ENCODE measurements at regions not wholly inside any gene's neighbourhood (a gene's known extent, or its start where the extent isn't known, plus 50 kb on each side); places are given as distances from the start of the nearest gene placed in this dataset.

GRCh38 chr4:156596026-156596425 is 375.6 kb downstream of the PDGFC start:
- BruUV-seq (replicated peaks), result no TSS peak
- Histone ChIP-seq H3K4me3 (replicated peaks in 1 of 2; ENCODE audit: low read depth in 1 of 2, low read length in 2 of 2) (no peak overlapping the region), H3K9ac (ENCODE audit: low read length) (no peak overlapping the region), H3K9me2 (ENCODE audit: insufficient read depth) (no peaks in the 10 kb centered on the region), H3K4me2 (ENCODE audit: low read length) (no peak overlapping the region), H3K79me2 (ENCODE audit: insufficient read depth, low read length) (no peaks in the 10 kb centered on the region), H3K9me3 (ENCODE audit: control insufficient read depth in 1 of 2, insufficient read depth in 1 of 2, low read depth in 1 of 2, low read length in 2 of 2) (no peaks in the 10 kb centered on the region), H4K20me1 (ENCODE audit: insufficient read depth) (no peaks in the 10 kb centered on the region), H3K36me3 (ENCODE audit: control insufficient read depth in 1 of 2, insufficient read depth in 2 of 2, low read length in 2 of 2) (no peaks in the 10 kb centered on the region), H2AFZ (ENCODE audit: low read depth, low read length, poor library complexity, severe bottlenecking) (no peak overlapping the region), H3K27me3 (ENCODE audit: insufficient read depth, low read length) (no peaks in the 10 kb centered on the region), H3K4me1 (ENCODE audit: control insufficient read depth in 1 of 2, insufficient read depth in 2 of 2, low read length in 2 of 2) (no peaks in the 10 kb centered on the region), H3K27ac (ENCODE audit: low read depth, low read length) (no peak overlapping the region)
- intact Hi-C loops (cut with micrococcal nuclease), result no loop called here
- DNase-seq (ENCODE audit: low read depth, low spot score) (no peak), ATAC-seq (no peak)
- ChIA-PET RAD21 (ENCODE audit: low non-redundant PET in 1 of 2, low total read pairs in 2 of 2, uncharacterized antibody in 2 of 2, unreplicated experiment in 2 of 2) (no interaction called here), CTCF (no interaction called here), POLR2A (no interaction called here)
- TF ChIP-seq RAD21 (IDR thresholded peaks at IDR 0.05; ENCODE audit: low read depth) (no peak), JUND (IDR thresholded peaks at IDR 0.05) (no peak), CEBPB (IDR thresholded peaks at IDR 0.05; ENCODE audit: low read depth) (no peak), ATF3 (IDR thresholded peaks at IDR 0.05) (no peak), ZBTB33 (IDR thresholded peaks at IDR 0.05; ENCODE audit: extremely low read depth, insufficient replicate concordance, low read length) (no peak)

GRCh38 chr4:156595041-156595440 is 376.6 kb downstream of the PDGFC start:
- no peak overlapping the region for H2AFZ ChIP-seq (ENCODE audit: low read depth, low read length, poor library complexity, severe bottlenecking)
- no peaks in the 10 kb centered on the region for H3K4me1 ChIP-seq (ENCODE audit: control insufficient read depth in 1 of 2, insufficient read depth in 2 of 2, low read length in 2 of 2)
- intact Hi-C loops (cut with micrococcal nuclease), result no loop called here
- H3K9ac ChIP-seq (ENCODE audit: low read length), result no peak overlapping the region
- CTCF ChIA-PET, result no interaction called here
- no peaks in the 10 kb centered on the region for H3K79me2 ChIP-seq (ENCODE audit: insufficient read depth, low read length)
- TF ChIP-seq TCF7L2 (IDR thresholded peaks at IDR 0.05; ENCODE audit: borderline replicate concordance, extremely low read depth, insufficient read depth, insufficient read length), result no peak
- no peak for TF ChIP-seq ELF1 (IDR thresholded peaks at IDR 0.05; ENCODE audit: borderline replicate concordance, low read depth)
- no peak for TF ChIP-seq EZH2 (IDR thresholded peaks at IDR 0.05)
- no peak for TF ChIP-seq MAX (IDR thresholded peaks at IDR 0.05)
- no peak overlapping the region for H3K4me2 ChIP-seq (ENCODE audit: low read length)
- ATAC-seq, result no peak
- no peaks in the 10 kb centered on the region for H4K20me1 ChIP-seq (ENCODE audit: insufficient read depth)
- no peak overlapping the region for H3K4me3 ChIP-seq (replicated peaks in 1 of 2; ENCODE audit: low read depth in 1 of 2, low read length in 2 of 2)
- RAD21 ChIA-PET (ENCODE audit: low non-redundant PET in 1 of 2, low total read pairs in 2 of 2, uncharacterized antibody in 2 of 2, unreplicated experiment in 2 of 2), result no interaction called here
- BruUV-seq (replicated peaks), result no TSS peak
- POLR2A ChIA-PET, result no interaction called here
- DNase-seq (ENCODE audit: low read depth, low spot score), result no peak
- no peaks in the 10 kb centered on the region for H3K9me3 ChIP-seq (ENCODE audit: control insufficient read depth in 1 of 2, insufficient read depth in 1 of 2, low read depth in 1 of 2, low read length in 2 of 2)
- H3K36me3 ChIP-seq (ENCODE audit: control insufficient read depth in 1 of 2, insufficient read depth in 2 of 2, low read length in 2 of 2), result no peaks in the 10 kb centered on the region
- no peaks in the 10 kb centered on the region for H3K9me2 ChIP-seq (ENCODE audit: insufficient read depth)
- no peak overlapping the region for H3K27ac ChIP-seq (ENCODE audit: low read depth, low read length)
- H3K27me3 ChIP-seq (ENCODE audit: insufficient read depth, low read length), result no peaks in the 10 kb centered on the region

All from HCT116 (cell line).